Fibroblast of skin of left quadriceps (primary cell): ENCODE measurements at regions not wholly inside any gene's neighbourhood (a gene's known extent, or its start where the extent isn't known, plus 50 kb on each side); places are given as distances from the start of the nearest gene placed in this dataset.
A peak's percentile ranks its signal among the peaks of the same experiment; 100 is the strongest.
"Not testable (repeated sequence)": the region's sequence is repeated elsewhere in the genome, so short reads cannot be mapped to it uniquely, and the experiment has no call there.

Source experiments
- DNase-seq, 2 experiments: peaks; one replicate each; pipeline ENCODE4 v3.0.0-alpha.2; 2013; ENCODE audit warnings: low read depth in 2 of 2

DNA sequence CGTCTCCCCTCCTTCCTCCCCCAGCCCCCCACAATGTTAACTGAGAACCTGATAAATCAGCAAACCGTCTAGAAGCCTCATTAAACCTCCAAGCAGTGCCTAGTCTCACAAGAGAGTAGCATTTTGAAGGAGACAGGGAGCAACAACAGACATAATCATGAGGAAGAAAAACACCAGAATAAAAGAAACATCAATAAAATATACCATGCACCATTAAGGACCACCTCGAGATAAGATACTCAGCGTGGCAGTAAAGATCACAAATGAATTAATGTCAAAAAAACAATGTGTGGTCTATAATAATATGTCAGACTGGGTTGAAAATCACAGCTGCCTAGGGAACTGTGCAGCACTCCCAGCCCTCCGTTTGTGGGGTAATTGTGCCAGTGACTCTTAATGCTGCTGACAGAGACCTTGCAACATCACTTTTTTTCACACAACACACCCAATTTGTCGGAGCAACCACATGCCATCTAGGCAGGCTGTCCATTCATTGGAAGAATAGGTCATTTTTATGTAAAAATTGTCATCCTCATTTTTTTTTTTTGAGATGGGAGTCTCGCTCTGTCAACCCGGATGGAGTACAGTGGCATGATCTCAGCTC, 450.8 kb upstream of the WWC1 start:
- DNase-seq: no peak

DNA sequence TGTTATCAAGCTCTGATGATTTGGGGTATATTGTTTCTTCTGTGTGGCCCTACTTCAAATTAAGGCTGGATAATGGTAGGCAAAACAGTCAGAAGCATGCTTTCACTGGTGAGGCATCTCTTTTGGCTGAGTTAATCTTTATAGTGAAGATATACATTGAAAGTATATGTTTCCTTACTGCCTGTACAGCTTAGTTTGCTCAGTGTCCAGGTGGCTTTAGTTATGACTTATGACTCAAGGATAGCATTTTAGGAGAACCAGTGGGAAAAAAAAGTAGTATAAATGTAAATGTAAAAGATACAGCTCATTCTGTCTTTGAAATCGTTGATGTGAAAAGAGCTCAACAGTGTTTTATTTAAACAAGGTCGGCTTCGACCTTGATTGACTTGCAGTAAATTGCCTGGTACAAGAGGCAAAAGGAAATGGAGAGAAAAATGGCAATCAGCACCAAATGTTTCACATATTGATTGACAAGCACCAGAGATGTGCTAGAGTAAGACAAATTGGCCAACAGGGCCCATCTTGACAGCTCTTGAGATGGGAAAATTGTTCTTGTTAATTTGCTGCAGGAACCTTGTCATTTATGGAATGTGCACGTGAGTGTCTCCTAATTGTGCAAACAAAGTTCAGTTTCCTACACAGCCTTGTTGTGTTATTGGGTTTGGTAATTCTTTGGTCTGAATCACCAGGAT, 447.4 kb upstream of the WWC1 start:
- no peak for DNase-seq

DNA sequence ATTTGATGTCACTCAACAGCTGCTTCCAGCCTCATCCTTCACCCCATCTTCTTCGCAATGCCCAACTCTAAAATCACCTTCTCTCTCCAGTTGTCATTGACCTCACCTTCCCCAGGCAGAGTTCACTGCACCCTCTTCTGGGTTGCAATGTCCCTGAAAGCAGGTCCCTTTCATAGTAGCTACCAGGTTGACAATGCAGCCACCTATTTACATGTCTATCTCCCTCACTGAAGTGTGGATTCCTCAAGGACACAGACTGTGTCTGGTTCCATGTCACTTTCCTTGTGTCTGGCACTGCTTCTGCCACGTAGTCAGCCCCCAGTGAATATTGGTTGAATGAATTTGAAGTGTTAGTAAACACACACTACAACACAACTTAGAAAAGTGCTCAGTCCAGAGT, 445.5 kb upstream of the WWC1 start:
- no peak for DNase-seq

DNA sequence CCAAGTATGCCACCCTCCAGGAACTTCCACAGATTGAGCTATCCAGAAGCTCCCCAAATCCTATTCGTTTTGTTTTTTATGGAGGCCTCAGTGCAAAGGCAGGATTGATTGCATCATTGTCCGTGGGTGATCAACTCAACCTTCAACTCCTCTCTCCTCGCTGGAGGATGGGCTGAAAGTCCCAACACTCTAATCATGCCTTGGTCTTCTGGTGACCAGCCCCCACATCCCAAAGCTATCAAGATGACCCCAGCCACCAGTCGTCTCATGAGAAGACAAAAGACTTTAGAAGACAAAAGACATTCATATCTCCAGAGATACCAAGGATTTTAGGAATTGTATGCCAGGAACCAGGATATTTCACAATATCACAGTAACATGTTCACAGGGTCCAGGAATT, 441.6 kb upstream of the WWC1 start:
- no peak for DNase-seq

DNA sequence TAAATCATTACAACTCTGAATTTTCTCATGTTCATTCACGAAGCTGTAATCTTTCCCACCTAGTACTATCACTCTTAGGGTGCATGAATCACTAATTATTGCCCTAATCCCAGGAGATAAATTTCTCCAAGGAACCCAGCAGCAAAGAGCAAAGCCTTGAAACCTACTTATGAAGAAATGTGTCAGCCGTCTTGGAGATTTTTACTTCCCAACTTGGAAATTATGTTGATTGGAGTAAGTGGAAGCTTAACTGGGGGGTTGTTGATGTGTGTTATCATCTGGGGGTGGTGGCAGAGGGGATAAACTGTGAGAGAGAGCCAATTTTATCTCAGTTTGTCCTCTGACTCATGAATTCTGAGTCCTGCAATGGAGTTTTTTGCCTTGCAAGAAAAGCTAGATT, 440.5 kb upstream of the WWC1 start:
- DNase-seq: no peak

DNA sequence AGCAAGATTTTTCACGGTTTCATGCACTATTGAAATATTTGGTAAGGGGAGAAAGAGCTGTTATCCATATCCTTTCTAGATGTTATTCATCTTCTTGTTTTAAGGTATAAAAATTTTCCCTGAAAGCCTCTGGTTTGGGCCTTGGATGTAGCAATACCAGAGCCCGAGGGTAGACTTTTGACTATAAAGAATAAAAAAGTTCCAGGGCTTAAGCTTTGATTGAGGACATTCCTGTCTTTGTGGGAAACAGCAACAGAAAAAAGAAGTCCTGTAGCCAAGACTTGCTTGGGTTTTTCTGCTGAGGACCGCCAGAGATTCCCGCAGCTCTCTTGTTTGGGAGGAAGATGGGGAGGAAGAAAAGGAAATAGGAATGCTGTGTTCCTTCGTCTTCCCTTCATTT, 440.0 kb upstream of the WWC1 start:
- no peak for DNase-seq

DNA sequence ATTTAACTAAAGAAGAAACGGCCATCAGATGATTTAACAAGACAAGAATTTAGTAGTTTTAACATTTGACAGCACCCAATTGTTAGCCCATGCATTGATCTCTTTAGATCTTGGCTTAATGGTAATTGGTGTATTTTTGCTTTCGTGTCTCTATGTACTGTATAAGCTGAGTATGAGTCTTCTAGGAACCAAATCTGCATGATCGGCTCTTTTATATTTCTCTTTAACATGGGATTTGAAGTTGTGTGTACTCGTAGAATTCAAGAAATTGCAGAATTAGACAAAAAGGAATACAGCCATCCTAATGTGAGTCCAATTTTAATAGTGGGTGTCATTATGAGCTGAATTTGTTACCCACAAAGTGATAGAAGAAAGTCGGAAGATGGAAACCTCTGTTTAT, 438.9 kb upstream of the WWC1 start:
- DNase-seq: no peak

DNA sequence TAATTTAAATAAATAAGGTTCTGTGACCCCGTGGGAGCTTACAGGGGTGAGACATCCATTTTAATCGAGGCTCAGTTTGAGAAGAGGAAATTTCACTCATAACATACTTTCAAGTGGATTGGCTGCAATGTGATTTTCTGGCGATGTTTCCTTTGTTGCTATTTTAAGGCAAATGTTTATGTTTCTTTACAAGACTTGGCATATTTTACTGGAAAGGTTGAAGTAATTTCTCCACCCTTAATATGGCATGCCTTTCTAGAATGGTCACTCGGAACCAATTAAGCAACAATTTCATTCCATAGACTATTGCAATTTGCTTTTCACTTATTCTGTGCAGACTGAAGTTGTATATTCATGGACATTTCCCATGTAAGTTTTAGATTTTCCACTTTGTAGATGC, 438.0 kb upstream of the WWC1 start:
- DNase-seq: peak; percentile 75 to 77

DNA sequence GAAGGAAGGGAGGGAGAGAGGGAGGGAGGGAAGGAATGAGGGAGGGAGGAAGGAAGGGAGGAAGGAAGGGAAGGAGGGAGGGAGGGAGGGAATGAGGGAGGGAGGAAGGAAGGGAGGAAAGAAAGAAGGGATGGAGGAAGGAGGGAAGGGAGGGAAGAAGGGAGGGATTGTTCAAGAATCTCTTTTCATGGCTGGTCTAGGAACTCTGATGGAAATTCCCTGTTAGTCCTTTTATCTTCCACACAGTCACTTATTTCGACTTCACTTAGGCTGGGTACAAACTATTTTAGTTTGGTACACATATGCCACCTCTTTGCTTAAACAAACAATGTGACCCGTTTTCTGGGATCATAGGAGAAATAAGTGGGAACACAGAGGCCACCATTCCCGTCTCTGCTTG, 435.6 kb upstream of the WWC1 start:
- no peak for DNase-seq

DNA sequence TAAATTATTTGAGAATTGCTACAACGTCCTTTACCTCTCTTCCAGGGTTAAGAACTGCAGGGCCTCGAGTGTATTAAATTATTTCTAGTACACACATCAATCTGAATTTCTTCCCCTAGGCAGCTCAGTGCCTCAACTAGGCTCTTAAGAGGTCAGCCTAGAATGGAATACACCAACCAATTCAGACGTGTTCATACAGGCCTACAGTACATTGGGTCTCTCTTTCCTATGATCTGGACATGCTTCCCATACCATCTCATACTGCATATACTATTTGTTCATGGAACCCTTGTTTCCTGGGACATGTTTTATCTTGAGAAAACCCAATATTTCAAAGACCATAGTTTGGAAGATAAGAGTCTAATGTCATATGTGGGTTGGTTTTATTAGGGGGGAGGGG, 434.1 kb upstream of the WWC1 start:
- no peak for DNase-seq

DNA sequence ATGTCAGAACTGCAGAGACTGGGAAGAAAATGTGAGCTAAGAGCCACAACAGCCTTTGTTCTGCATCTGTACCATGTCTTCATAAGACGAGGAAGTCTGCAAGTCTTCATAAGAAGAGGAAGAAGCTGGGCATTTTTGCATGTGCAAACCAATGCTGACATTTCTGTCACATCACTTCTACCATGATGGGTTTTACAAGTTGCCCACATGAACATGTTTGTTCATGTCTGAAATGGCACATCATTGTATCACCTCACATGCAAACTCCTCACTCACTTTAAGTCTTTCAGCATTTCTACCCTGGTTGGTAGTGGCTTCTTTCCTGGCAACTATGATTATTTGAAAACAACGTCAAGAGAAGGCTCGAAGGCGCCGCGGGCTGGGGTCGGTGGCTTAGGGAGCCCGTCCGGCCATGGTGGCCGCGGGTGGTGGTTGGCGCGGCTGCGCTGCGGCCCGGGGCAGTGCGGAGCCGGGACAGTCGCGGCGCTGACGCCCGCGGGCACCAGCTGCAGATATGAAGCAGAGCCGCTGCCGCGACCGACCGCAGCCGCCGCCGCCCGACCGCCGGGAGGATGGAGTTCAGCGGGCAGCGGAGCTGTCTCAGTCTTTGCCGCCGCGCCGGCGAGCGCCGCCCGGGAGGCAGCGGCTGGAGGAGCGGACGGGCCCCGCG, 433.1 kb upstream of the WWC1 start:
- DNase-seq: not testable (repeated sequence)

DNA sequence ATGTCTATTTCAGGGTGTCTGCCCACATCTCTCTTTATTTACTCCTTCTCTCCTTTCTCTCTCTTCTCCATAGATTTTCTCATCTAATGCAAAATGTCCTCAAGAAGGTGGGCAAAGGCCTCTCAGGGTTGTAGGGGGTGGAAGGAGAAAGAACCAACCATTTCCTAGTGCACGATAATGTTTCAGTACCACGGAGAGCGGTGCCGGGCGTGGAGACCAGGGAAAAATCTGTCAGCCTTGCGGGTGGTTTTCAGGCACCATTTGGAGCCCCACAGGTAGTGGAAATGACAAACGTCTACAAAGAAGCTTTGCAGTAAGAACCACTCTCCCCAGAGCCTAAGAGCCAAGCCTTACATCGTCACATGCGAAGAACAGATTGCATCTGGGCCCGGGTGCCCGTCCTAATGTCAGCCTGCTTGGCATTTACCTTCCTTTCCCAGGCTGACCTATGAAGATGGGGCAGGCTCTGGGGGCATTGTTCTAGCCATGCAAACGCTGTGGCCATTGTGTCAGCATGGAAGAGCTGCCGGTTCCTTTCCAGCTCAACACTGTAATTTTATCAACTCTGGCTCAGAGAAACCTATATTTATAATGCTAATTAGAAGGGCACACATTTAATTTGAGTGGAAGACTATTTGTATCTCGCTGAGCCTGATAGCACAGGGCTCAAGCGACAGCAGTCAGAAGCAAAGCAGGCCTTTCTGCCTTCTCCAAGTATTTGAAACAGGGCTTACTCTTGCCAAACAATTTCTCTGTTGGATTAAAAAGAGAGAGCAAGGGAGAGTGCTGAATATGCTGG, 430.1 kb upstream of the WWC1 start:
- DNase-seq: no peak

DNA sequence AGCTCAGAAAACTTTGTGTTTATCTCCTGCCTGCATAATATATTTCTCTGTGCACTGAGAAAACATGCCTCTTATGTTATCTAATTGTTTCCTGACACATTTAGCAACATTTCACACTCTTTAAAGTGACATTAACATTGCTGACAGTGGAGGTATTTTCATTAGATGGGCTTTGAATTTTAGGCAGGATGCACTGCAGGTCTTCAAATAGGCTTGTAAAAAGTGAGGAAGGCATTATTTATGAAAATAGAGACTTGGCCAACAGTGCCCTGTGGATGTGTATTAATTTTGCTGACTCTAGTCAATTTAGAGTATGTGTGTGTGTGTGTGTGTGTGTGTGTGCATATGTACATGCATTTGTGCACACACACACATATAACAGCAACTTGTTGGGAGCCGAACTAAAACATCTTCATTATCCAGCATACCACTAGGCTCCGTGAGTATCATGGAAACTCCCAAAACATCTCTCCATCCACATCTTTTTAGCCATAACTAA, 429.5 kb upstream of the WWC1 start:
- DNase-seq: no peak

DNA sequence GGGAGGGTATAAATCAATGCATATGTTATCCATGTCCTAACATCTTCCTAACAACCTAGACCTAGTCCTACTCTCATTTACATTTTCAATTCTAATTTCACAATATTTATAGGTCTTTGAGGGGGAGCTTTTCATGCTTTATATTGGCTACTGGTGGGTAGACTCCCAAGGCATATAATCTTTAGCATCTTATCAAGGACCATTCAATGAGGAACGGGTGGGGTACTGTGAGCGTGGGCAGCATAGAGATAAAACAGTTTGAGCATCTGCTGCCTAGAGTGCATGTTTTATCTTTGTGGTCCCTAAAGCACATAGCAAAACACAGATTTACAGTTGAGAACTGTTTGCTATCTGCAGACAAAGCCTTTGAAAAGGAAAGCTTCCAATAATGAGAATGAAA, 427.6 kb upstream of the WWC1 start:
- no peak for DNase-seq

DNA sequence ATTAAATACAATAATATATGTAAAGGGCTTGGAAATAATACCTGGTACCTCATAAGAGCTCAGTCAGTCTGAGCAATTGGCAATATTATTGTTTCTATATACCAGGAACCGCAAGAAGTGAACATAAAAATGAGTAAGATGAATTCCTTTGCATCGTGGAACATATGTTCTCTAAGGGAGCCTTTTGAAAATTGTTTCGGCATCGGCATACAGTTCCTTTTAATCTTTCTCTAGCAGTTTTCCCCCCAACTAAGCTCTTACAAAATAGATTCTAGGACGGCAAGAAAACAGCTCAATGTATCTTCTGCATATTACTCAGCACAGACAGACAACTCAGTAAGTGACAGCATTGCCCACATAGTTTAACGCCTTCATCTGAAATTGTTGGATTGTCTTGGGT, 426.6 kb upstream of the WWC1 start:
- no peak for DNase-seq

DNA sequence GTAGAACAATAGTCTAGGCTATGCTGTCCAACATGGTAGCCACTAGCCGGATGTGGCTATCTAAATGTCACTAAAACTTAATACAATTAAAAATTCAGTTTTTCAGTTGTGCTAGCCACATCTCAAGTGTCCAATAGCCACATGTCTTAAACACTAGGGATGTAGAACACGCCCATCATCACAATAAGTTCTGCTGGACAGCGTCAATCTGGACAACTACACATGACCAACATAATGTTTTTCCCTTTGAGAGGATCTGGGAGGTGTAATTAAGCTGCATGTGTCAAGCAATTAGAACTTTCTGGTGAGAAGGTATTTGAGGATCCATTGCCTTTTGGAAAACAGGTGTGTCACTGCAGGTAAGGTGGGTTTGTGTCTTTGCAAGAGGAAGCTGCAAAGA, 424.6 kb upstream of the WWC1 start:
- DNase-seq: no peak

DNA sequence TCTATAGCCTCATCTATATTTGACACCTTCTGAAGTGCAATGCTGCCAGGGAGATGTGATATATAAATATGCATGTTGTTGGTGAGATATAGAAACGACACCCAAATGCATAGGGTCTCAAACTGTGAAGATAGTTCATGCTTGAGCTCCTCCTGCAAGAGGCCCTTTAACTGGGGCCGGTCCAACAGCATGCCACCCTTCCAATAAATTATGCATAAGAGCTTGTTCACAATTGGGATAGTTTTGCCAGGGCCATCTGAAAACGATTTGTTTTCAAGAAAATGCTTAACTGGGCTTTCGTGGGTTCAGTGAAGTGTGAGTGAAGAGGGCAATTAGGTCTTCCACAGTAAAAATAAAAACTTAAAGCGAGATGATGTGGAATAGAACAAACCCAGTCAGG, 424.2 kb upstream of the WWC1 start:
- no peak for DNase-seq

DNA sequence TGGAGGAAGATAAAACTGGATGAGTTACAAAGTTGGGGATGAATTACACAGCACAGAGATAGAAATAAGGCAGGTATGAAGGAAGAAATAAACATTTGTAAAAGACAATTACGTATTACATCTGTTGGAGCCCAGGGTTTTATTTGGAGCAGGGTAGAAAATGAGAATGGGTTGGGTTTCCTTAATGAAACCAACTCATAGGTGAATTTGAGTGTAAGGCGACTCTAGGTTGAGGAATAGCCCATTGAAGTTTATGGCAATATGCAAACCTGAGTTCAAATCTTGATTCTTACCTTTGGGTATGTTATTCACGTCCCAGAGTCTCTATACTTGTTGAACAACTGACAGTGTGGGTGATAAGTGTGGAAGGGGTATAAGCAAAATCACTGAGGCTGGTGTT, 422.3 kb upstream of the WWC1 start:
- no peak for DNase-seq

DNA sequence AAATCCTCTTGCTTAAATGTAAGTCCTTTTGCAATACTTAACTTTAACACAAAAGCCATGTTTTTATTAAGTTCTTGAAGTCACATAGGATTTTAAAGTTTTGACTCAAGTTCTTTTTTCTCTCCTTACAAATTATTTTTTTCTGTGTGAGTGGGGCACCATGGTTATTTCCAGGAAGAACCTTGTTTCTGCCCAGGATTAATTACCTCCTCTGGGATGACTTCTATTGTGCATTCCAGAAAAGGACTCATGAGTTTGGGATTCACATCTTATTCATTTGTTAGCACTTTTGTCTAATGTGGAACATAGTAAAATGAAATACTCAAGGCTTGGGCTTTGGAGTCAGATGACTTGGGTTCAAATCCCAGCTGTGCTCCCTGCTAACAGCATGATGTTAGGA, 421.4 kb upstream of the WWC1 start:
- peak; percentile 65 to 69 for DNase-seq

DNA sequence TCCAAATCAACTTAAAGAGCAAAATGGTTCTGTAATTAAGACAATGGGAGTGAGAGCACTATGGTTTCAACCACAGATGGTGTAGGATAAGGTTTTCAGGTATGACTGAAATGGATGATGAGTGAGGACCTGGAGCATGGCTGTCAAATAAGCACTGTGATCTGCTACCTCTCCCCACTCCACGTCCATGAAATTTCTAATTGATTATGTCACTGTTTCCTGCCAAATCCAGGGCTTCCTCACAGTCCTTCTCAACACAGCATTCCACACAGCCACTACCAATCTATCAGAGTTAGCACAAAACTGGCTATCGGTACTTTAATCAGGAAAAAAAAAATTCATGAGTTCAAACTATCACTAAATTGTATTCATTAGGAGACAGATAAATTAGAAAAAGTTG, 420.4 kb upstream of the WWC1 start:
- no peak for DNase-seq

DNA sequence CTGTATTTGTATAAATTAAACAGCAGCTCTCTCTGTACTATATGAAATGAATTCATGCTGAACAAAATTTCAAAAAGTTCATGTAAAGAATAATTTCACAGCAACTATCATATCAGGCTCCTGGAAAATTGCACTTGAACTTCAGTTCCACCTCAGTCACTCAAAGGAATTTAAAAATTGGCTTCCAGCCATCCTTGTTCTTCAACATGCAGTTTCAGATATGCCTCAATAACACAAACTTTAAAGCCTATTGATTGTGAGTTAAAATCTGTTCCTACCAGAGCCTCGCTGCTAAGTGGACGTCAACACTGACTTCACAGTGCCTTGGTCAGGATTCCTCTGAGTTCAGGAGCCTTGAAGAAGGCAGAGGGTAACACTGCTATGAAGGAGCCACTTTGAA, 418.7 kb upstream of the WWC1 start:
- DNase-seq: no peak

DNA sequence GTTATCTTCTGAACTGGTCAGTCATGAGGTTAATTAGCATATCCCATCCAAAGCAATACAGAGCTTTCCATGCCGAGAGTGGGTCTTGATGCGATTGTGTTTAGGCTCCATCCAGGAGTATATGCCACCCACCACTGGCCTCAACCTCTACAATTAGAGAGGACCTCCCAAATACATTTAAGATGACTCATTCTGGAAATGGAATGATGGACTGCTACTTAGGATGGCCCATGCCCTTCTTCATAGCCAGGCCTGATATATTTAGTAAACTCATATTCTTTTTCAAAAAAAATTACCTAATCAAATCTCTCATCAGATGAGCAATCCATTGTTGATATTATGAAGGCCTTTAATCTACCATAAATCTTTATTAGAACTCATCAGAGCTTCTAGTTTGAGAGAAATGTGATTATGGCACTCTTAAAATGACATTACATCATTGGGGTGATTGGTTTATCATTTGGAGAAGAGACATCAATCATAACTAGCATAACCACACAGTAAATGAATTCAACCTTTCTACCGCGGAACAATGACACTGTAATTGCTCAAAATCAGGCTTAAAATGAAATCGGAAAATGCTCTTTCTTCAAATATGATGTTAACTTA, 414.2 kb upstream of the WWC1 start:
- no peak for DNase-seq
